Panc1 (cell line): ENCODE measurements at regions not wholly inside any gene's neighbourhood (a gene's known extent, or its start where the extent isn't known, plus 50 kb on each side); places are given as distances from the start of the nearest gene placed in this dataset.

ENCODE experiments used
- ATAC-seq: fragments of 200-7000 bp; cut with Tn5 transposase; 2 replicates; pipeline ENCODE4 v1.9.1; 2020; ENCODE audit warnings: mild to moderate bottlenecking, moderate library complexity
- BruUV-seq: library from RNA; stranded (reverse); fragments of 400-500 nt; replicated peaks from 2 replicates; lab custom pipeline; 2021; lab: Mats Ljungman, UMichigan
- CTCF ChIA-PET: fragments of 300-600 bp; sonication (Branson Sonifier 250); formaldehyde crosslinking; loops from one replicate; lab custom pipeline; 2022; ENCODE audit warnings: antibody characterized with exemption; lab: Charles Lee
- POLR2A ChIA-PET: fragments of 300-600 bp; sonication (Branson Sonifier 250); formaldehyde crosslinking; loops from one replicate; lab custom pipeline; 2022; ENCODE audit warnings: antibody characterized with exemption; lab: Charles Lee
- DNase-seq: peaks from one replicate; pipeline ENCODE4 v3.0.0-alpha.2; 2010; ENCODE audit warnings: low read depth, low spot score
- H3K27ac ChIP-seq: 2 replicates; pipeline ENCODE4 v1.5.1; 2011; ENCODE audit warnings: mild to moderate bottlenecking, low read length, inconsistent platforms
- H3K27me3 ChIP-seq: fragments of 200-500 bp; sonication (Bioruptor generic); 2 replicates; pipeline ENCODE4 v1.6.0; 2014; ENCODE audit warnings: low read length, inconsistent platforms; ENCODE audit not compliant: control insufficient read depth, insufficient read depth
- H3K36me3 ChIP-seq: fragments of 200-500 bp; sonication (Bioruptor generic); 2 replicates; pipeline ENCODE4 v1.5.1; 2014; ENCODE audit warnings: inconsistent platforms, mild to moderate bottlenecking, low read length, moderate library complexity; ENCODE audit not compliant: control insufficient read depth, insufficient read depth
- H3K4me1 ChIP-seq: 2 replicates; pipeline ENCODE4 v1.5.1; 2011; ENCODE audit warnings: inconsistent platforms, mild to moderate bottlenecking, low read length, moderate library complexity; ENCODE audit not compliant: control insufficient read depth, insufficient read depth
- H3K4me3 ChIP-seq, 2 experiments: 2 replicates each; pipeline ENCODE4 v1.5.1; 2011 to 2012; ENCODE audit warnings: low read depth in 2 of 2, low read length in 2 of 2, mild to moderate bottlenecking in 2 of 2, inconsistent platforms in 1 of 2, moderate library complexity in 1 of 2
- H3K9me3 ChIP-seq: fragments of 200-500 bp; sonication (Bioruptor generic); 2 replicates; pipeline ENCODE4 v1.5.1; 2014; ENCODE audit warnings: low read depth, mild to moderate bottlenecking, inconsistent platforms, low read length, moderate library complexity; ENCODE audit not compliant: control insufficient read depth, insufficient read depth
- POLR2AphosphoS5 ChIP-seq: IDR thresholded peaks from 2 replicates; pipeline ENCODE4 v1.6.1; 2012; ENCODE audit warnings: mild to moderate bottlenecking, low read depth, low read length, moderate library complexity
- REST ChIP-seq, 2 experiments: IDR thresholded peaks; 2 replicates each; pipeline ENCODE4 v1.6.1; 2011 to 2012; ENCODE audit warnings: low read depth in 2 of 2, control low read depth in 1 of 2, low read length in 1 of 2, mild to moderate bottlenecking in 1 of 2, moderate library complexity in 1 of 2; ENCODE audit not compliant: insufficient read depth in 1 of 2
- SIN3A ChIP-seq: IDR thresholded peaks from 2 replicates; pipeline ENCODE4 v1.6.1; 2012; ENCODE audit warnings: low read depth, mild to moderate bottlenecking, low read length, moderate library complexity, borderline replicate concordance; ENCODE audit not compliant: insufficient read depth
- TCF7L2 ChIP-seq: IDR thresholded peaks from 2 replicates; pipeline ENCODE4 v1.6.1; 2011; ENCODE audit warnings: mild to moderate bottlenecking, low read depth, low read length, inconsistent platforms
- in situ Hi-C: cut with HindIII; loops from 2 replicates; pipeline ENCODE4 v1.10.0; 2016; ENCODE audit warnings: low sequenced_read_pairs, low pct_unique_long_range_greater_than_20kb
- intact Hi-C: fragments of 100-400 bp; cut with micrococcal nuclease; formaldehyde crosslinking; loops from one replicate; pipeline ENCODE4 v1.10.0; 2022; ENCODE audit not compliant: unreplicated experiment
- TF ChIP-seq, protein P1 (sequence below): fragments of 450-650 bp; IDR thresholded peaks from 2 replicates; pipeline ENCODE4 v1.5.1; 2017; ENCODE audit warnings: mild to moderate bottlenecking

GRCh38 chr16:72665701-72666100 is 382.2 kb downstream of the ZFHX3 start:
- Histone ChIP-seq H3K4me1 (peaks cover 12% of the 10 kb centered on the region; the same call in 1 of the 2 replicates), H3K27me3 (no peaks in the 10 kb centered on the region), H3K4me3 (peak overlapping the region; percentile 82 to 93), H3K27ac (peak overlapping the region; percentile 88), H3K36me3 (peaks cover 8% of the 10 kb centered on the region; the same call in 1 of the 2 replicates), H3K9me3 (no peaks in the 10 kb centered on the region)
- ATAC-seq (no peak), DNase-seq (no peak)
- ChIA-PET CTCF (no interaction called here), POLR2A (no interaction called here)
- TF ChIP-seq TCF7L2 (no peak), POLR2AphosphoS5 (no peak), REST (IDR thresholded peaks at IDR 0.05; ENCODE audit: insufficient read depth in 1 of 2, low read depth in 2 of 2, low read length in 1 of 2) (no peak), SIN3A (no peak)
- TF ChIP-seq, protein P1, sequence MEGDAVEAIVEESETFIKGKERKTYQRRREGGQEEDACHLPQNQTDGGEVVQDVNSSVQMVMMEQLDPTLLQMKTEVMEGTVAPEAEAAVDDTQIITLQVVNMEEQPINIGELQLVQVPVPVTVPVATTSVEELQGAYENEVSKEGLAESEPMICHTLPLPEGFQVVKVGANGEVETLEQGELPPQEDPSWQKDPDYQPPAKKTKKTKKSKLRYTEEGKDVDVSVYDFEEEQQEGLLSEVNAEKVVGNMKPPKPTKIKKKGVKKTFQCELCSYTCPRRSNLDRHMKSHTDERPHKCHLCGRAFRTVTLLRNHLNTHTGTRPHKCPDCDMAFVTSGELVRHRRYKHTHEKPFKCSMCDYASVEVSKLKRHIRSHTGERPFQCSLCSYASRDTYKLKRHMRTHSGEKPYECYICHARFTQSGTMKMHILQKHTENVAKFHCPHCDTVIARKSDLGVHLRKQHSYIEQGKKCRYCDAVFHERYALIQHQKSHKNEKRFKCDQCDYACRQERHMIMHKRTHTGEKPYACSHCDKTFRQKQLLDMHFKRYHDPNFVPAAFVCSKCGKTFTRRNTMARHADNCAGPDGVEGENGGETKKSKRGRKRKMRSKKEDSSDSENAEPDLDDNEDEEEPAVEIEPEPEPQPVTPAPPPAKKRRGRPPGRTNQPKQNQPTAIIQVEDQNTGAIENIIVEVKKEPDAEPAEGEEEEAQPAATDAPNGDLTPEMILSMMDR: no peak
- BruUV-seq: no TSS peak
- in situ Hi-C loops (no loop called here), intact Hi-C loops (no loop called here)

DNA sequence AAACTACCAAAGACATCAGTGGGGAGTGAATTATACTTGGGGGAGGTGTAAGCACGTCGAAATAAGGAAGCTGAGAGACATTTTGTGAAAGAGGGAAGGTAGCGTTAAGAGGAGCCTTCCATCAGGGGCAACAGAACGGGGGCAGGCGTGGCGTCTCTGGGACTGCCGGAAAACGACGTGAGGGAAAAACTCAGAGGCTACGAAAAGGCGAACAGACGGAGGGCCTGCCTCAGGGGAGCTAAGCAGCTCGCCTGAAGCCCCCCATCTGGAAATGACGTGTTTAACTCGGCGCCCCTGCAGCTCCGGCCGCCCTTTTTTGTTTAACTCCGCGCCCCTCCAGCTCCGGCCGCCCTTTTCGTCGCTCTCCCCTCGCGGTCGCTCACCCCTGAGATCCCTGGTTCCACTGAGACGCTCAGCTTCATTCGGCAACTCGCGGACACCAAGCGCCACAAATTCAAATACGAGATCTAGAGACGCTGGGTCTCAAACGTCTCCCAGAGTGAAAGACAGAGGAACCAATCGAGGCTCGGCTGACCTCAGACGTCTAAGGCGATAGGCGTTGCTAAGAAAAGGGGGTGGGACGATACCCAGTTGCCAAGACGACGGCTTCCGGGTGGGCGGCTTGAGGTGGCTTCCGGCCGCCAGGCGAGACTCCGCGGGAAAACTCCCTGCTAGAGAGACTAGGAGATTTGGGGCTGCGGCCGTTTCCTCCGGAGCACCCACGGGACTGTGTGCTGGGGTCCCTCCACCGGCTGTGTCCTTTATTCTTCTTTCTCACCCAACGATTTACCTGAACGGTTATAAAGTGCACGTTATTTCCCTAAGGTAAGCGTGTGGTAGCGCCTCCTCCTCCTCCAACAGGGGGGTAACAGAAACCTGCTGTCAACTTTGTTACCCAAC is 383.2 kb downstream of the ZFHX3 start:
- CTCF ChIA-PET: no interaction called here
- in situ Hi-C loops: no loop called here

More for the DNA sequence above, 383.2 kb downstream of the ZFHX3 start:
- TSS peak; percentile 78 for BruUV-seq
- no peaks in the 10 kb centered on the region for H3K9me3 ChIP-seq
- H3K4me1 ChIP-seq: peaks cover 14% of the 10 kb centered on the region; the same call in 1 of the 2 replicates
- peak; percentile 100 for ATAC-seq
- peak; percentile 85 for DNase-seq
- intact Hi-C loops: no loop called here
- peaks cover 8% of the 10 kb centered on the region; the same call in 1 of the 2 replicates for H3K36me3 ChIP-seq
- peak overlapping the region; percentile 82 to 93 for H3K4me3 ChIP-seq
- H3K27me3 ChIP-seq: no peaks in the 10 kb centered on the region
- POLR2A ChIA-PET: interaction anchor here (0.5 to 0.7 kb wide), 2 partner anchors 390 to 867 kb away, joined by 3 to 9 read pairs; no protein-coding TSS in a partner anchor
- peak overlapping the region; percentile 88 for H3K27ac ChIP-seq
- TF ChIP-seq POLR2AphosphoS5: peak; percentile 52
- no peak for TF ChIP-seq REST (IDR thresholded peaks at IDR 0.05; ENCODE audit: insufficient read depth in 1 of 2, low read depth in 2 of 2, low read length in 1 of 2)
- no peak for TF ChIP-seq TCF7L2
- 0 out of 2 replicates have a peak, but pooled peaks have one; percentile 62 for TF ChIP-seq SIN3A
- TF ChIP-seq, protein P1: no peak
